IMR-90 (cell line): ENCODE measurements at regions not wholly inside any gene's neighbourhood (a gene's known extent, or its start where the extent isn't known, plus 50 kb on each side); places are given as distances from the start of the nearest gene placed in this dataset.

Experiments
- ATAC-seq: fragments of 200-7000 bp; cut with Tn5 transposase; 2 replicates; pipeline ENCODE4 v1.9.1; 2020; ENCODE audit warnings: low read depth, mild to moderate bottlenecking, moderate library complexity
- BruUV-seq: library from RNA; stranded (reverse); fragments of 400-500 nt; replicated peaks from 2 replicates; lab custom pipeline; 2021; lab: Mats Ljungman, UMichigan
- CTCF ChIA-PET: fragments of 300-600 bp; formaldehyde crosslinking; extraction: SDS; loops from one replicate; lab custom pipeline; 2021; ENCODE audit warnings: antibody characterized with exemption; lab: Yijun Ruan, JAX
- POLR2A ChIA-PET: fragments of 300-600 bp; sonication (Branson Sonifier 250); formaldehyde crosslinking; loops from one replicate; lab custom pipeline; 2022; ENCODE audit warnings: antibody characterized with exemption; ENCODE audit not compliant: unreplicated experiment; lab: Charles Lee
- DNase-seq: peaks from one replicate; pipeline ENCODE4 v3.0.0; 2013
- H2AFZ ChIP-seq: replicated peaks from 2 replicates; pipeline ENCODE3; 2013; ENCODE audit warnings: low read length, mild to moderate bottlenecking; ENCODE audit not compliant: poor library complexity
- H2AK5ac ChIP-seq: 2 replicates; pipeline ENCODE4 v1.6.1; 2013; ENCODE audit warnings: low read depth, low read length, inconsistent platforms
- H2AK9ac ChIP-seq: replicated peaks from 2 replicates; pipeline ENCODE3; 2013; ENCODE audit warnings: mild to moderate bottlenecking, low read depth, low read length, moderate library complexity; ENCODE audit not compliant: poor library complexity
- H2BK120ac ChIP-seq: 2 replicates; pipeline ENCODE4 v1.6.1; 2013; ENCODE audit warnings: low read depth, low read length, inconsistent platforms
- H2BK15ac ChIP-seq: 3 replicates; pipeline ENCODE4 v1.6.1; 2013; ENCODE audit warnings: low read depth, low read length, inconsistent platforms
- H2BK20ac ChIP-seq: 2 replicates; pipeline ENCODE4 v1.6.1; 2013; ENCODE audit warnings: low read depth, mild to moderate bottlenecking, inconsistent platforms, low read length, moderate library complexity
- H2BK5ac ChIP-seq: 2 replicates; pipeline ENCODE4 v1.6.1; 2013; ENCODE audit warnings: mild to moderate bottlenecking, low read depth, low read length, inconsistent platforms; ENCODE audit not compliant: poor library complexity, severe bottlenecking
- H3K14ac ChIP-seq: replicated peaks from 2 replicates; pipeline ENCODE4 v1.6.1; 2013; ENCODE audit warnings: low read depth, low read length, inconsistent platforms
- H3K18ac ChIP-seq: 2 replicates; pipeline ENCODE4 v1.6.1; 2013; ENCODE audit warnings: low read depth, low read length, control low read depth
- H3K23ac ChIP-seq: 2 replicates; pipeline ENCODE4 v1.6.1; 2013; ENCODE audit warnings: low read depth, low read length, inconsistent platforms
- H3K27ac ChIP-seq: 2 replicates; pipeline ENCODE4 v1.5.1; 2013; ENCODE audit warnings: mild to moderate bottlenecking, control low read depth, low read length; ENCODE audit not compliant: insufficient read depth
- H3K27me3 ChIP-seq: 2 replicates; pipeline ENCODE4 v1.6.1; 2013; ENCODE audit warnings: low read length; ENCODE audit not compliant: control insufficient read depth, insufficient read depth
- H3K36me3 ChIP-seq: 2 replicates; pipeline ENCODE4 v1.6.1; 2013; ENCODE audit warnings: low read length, mixed read lengths; ENCODE audit not compliant: control insufficient read depth, insufficient read depth
- H3K4ac ChIP-seq: 2 replicates; pipeline ENCODE4 v1.6.1; 2013; ENCODE audit warnings: low read depth, low read length, inconsistent platforms
- H3K4me1 ChIP-seq: 2 replicates; pipeline ENCODE4 v1.6.1; 2013; ENCODE audit warnings: low read length, mixed read lengths; ENCODE audit not compliant: control insufficient read depth, insufficient read depth
- H3K4me2 ChIP-seq: 2 replicates; pipeline ENCODE4 v1.6.1; 2013; ENCODE audit warnings: low read depth, mild to moderate bottlenecking, control low read depth, low read length, moderate library complexity
- H3K4me3 ChIP-seq: 2 replicates; pipeline ENCODE4 v1.5.1; 2013; ENCODE audit warnings: low read depth, mild to moderate bottlenecking, control low read depth, low read length, moderate library complexity; ENCODE audit not compliant: insufficient read depth
- H3K56ac ChIP-seq: 2 replicates; pipeline ENCODE4 v1.6.1; 2013; ENCODE audit warnings: low read length, inconsistent platforms; ENCODE audit not compliant: insufficient read depth; ENCODE audit errors: extremely low read depth
- H3K79me1 ChIP-seq, 2 experiments: 2 replicates each; pipeline ENCODE4 v1.6.1; 2013; ENCODE audit warnings: low read length in 2 of 2, inconsistent platforms in 1 of 2, low read depth in 1 of 2
- H3K9ac ChIP-seq: 2 replicates; pipeline ENCODE4 v1.6.1; 2013; ENCODE audit warnings: low read depth, low read length, control low read depth
- H3K9me1 ChIP-seq: 2 replicates; pipeline ENCODE4 v1.6.1; 2013; ENCODE audit warnings: low read length, inconsistent platforms; ENCODE audit not compliant: insufficient read depth
- H3K9me3 ChIP-seq: 2 replicates; pipeline ENCODE4 v1.6.1; 2013; ENCODE audit warnings: low read length; ENCODE audit not compliant: control insufficient read depth, insufficient read depth
- H4K20me1 ChIP-seq: 2 replicates; pipeline ENCODE4 v1.6.1; 2013; ENCODE audit warnings: low read length, inconsistent platforms; ENCODE audit not compliant: insufficient read depth
- H4K5ac ChIP-seq: 2 replicates; pipeline ENCODE4 v1.6.1; 2013; ENCODE audit warnings: mild to moderate bottlenecking, low read depth, low read length, control low read depth
- H4K8ac ChIP-seq, 2 experiments: 2 replicates each; pipeline ENCODE4 v1.6.1; 2013; ENCODE audit warnings: low read depth in 2 of 2, low read length in 2 of 2, control low read depth in 1 of 2, inconsistent platforms in 1 of 2
- H4K91ac ChIP-seq: 2 replicates; pipeline ENCODE4 v1.6.1; 2013; ENCODE audit warnings: low read depth, low read length, inconsistent platforms; ENCODE audit not compliant: insufficient read depth
- BHLHE40 ChIP-seq: fragments of 150-350 bp; IDR thresholded peaks from 2 replicates; pipeline ENCODE4 v1.6.1; 2016; ENCODE audit warnings: mild to moderate bottlenecking, low read depth, low read length
- CEBPB ChIP-seq: IDR thresholded peaks from 2 replicates; pipeline ENCODE4 v1.6.1; 2012; ENCODE audit warnings: low read depth, low read length, improper control_type of control experiment
- CHD1 ChIP-seq: IDR thresholded peaks from 2 replicates; pipeline ENCODE4 v1.6.1; 2012; ENCODE audit warnings: low read depth, low read length, improper control_type of control experiment
- CTCF ChIP-seq: conservative IDR thresholded peaks from 2 replicates; pipeline ENCODE4 v1.5.1; 2012; ENCODE audit warnings: mild to moderate bottlenecking, low read depth, low read length, improper control_type of control experiment
- ELK1 ChIP-seq: fragments of 150-350 bp; IDR thresholded peaks from 2 replicates; pipeline ENCODE4 v1.6.1; 2016; ENCODE audit warnings: low read depth, mild to moderate bottlenecking, low read length, moderate library complexity, borderline replicate concordance
- FOS ChIP-seq: fragments of 150-350 bp; IDR thresholded peaks from 2 replicates; pipeline ENCODE4 v1.6.1; 2016; ENCODE audit warnings: low read depth, low read length
- MAFK ChIP-seq: IDR thresholded peaks from 2 replicates; pipeline ENCODE4 v1.6.1; 2012; ENCODE audit warnings: low read depth, low read length, improper control_type of control experiment
- MAZ ChIP-seq: IDR thresholded peaks from 2 replicates; pipeline ENCODE4 v1.6.1; 2012; ENCODE audit warnings: low read depth, mild to moderate bottlenecking, low read length, improper control_type of control experiment, moderate library complexity, borderline replicate concordance
- MXI1 ChIP-seq: IDR thresholded peaks from 2 replicates; pipeline ENCODE4 v1.6.1; 2012; ENCODE audit warnings: low read depth, mild to moderate bottlenecking, low read length, moderate library complexity, borderline replicate concordance
- NFE2L2 ChIP-seq: fragments of 150-350 bp; IDR thresholded peaks from 2 replicates; pipeline ENCODE4 v1.6.1; 2016; ENCODE audit warnings: low read depth, mild to moderate bottlenecking, low read length
- POLR2A ChIP-seq: IDR thresholded peaks from 2 replicates; pipeline ENCODE4 v1.6.1; 2012; ENCODE audit warnings: mild to moderate bottlenecking, low read depth, low read length
- RAD21 ChIP-seq: IDR thresholded peaks from 2 replicates; pipeline ENCODE4 v1.6.1; 2012; ENCODE audit warnings: low read length, improper control_type of control experiment
- RCOR1 ChIP-seq: IDR thresholded peaks from 2 replicates; pipeline ENCODE4 v1.6.1; 2012; ENCODE audit warnings: mild to moderate bottlenecking, low read length, improper control_type of control experiment; ENCODE audit not compliant: insufficient replicate concordance
- RFX5 ChIP-seq: IDR thresholded peaks from 2 replicates; pipeline ENCODE4 v1.8.0; 2012; ENCODE audit warnings: low read depth, mild to moderate bottlenecking, low read length, moderate library complexity
- SMC3 ChIP-seq: fragments of 150-350 bp; IDR thresholded peaks from 2 replicates; pipeline ENCODE4 v1.6.1; 2016; ENCODE audit warnings: low read depth, mild to moderate bottlenecking, antibody characterized with exemption, low read length, moderate library complexity
- USF2 ChIP-seq: fragments of 150-350 bp; IDR thresholded peaks from 2 replicates; pipeline ENCODE4 v1.6.1; 2017; ENCODE audit warnings: mild to moderate bottlenecking, antibody characterized with exemption, low read length, low read depth
- WGBS, 2 experiments: methylation state at CpG; one replicate each; pipeline versions ENCODE4 v1.1.5 to v1.1.7; 2013; ENCODE audit warnings: missing lambda C conversion rate in 2 of 2; ENCODE audit not compliant: insufficient read length in 1 of 2; ENCODE audit errors: extremely low coverage in 2 of 2; 5-methylcytosine and 5-hydroxymethylcytosine counted together
- dilution Hi-C: fragments of 300-500 bp; cut with HindIII; formaldehyde crosslinking; loops from one replicate; pipeline ENCODE4 v1.14.3; 2018; ENCODE audit warnings: low sequenced_read_pairs; ENCODE audit not compliant: unreplicated experiment
- in situ Hi-C: fragments of 300-500 bp; cut with MboI; formaldehyde crosslinking; loops from 3 replicates; pipeline ENCODE4 v1.14.3; 2019; ENCODE audit warnings: low sequenced_read_pairs, inconsistent platforms, mixed read lengths
- intact Hi-C: fragments of 100-400 bp; cut with micrococcal nuclease; formaldehyde crosslinking; loops from 2 replicates; pipeline ENCODE4 v1.10.0; 2022

GRCh38 chr6:81843302-81843701 lies 90.8 kb upstream of the TENT5A start:
- Histone ChIP-seq H3K18ac (no peak overlapping the region), H2AK5ac (no peak overlapping the region), H3K4me3 (no peak overlapping the region), H2BK5ac (no peak overlapping the region), H3K9me1 (no peaks in the 10 kb centered on the region), H3K9ac (no peak overlapping the region), H3K27ac (no peak overlapping the region), H3K4ac (peak overlapping the region; percentile 20; the same call in 1 of the 2 replicates), H3K79me1 (no peaks in the 10 kb centered on the region), H3K14ac (no peak overlapping the region), H3K9me3 (no peaks in the 10 kb centered on the region), H4K5ac (no peak overlapping the region), H3K27me3 (no peaks in the 10 kb centered on the region), H3K4me1 (no peaks in the 10 kb centered on the region), H2AK9ac (no peak overlapping the region), H3K56ac (no peak overlapping the region), H2BK15ac (no peak overlapping the region), H2BK120ac (no peak overlapping the region), H4K20me1 (no peaks in the 10 kb centered on the region), H3K23ac (no peak overlapping the region), H3K36me3 (no peaks in the 10 kb centered on the region), H2AFZ (peak overlapping the region; percentile 26), H2BK20ac (no peak overlapping the region), H3K4me2 (no peak overlapping the region), H4K91ac (no peak overlapping the region), H4K8ac (no peak overlapping the region)
- TF ChIP-seq POLR2A, result no peak
- no peak for TF ChIP-seq RFX5
- no peak for TF ChIP-seq NFE2L2
- TF ChIP-seq MXI1, result no peak
- no peak for TF ChIP-seq CHD1
- no peak for TF ChIP-seq MAFK
- TF ChIP-seq FOS, result no peak
- no peak for TF ChIP-seq CTCF
- no peak for TF ChIP-seq CEBPB
- no peak for TF ChIP-seq RAD21
- no peak for TF ChIP-seq ELK1
- no peak for TF ChIP-seq BHLHE40
- no peak for TF ChIP-seq MAZ
- TF ChIP-seq SMC3, result no peak
- no peak for TF ChIP-seq RCOR1
- no peak for TF ChIP-seq USF2
- in situ Hi-C loops, result no loop called here
- CTCF ChIA-PET, result no interaction called here
- ATAC-seq (no peak), DNase-seq (no peak)
- dilution Hi-C loops, result no loop called here
- WGBS, 2 experiments, result no CpG with 5 or more reads among the region's 2 CpGs
- no TSS peak for BruUV-seq
- POLR2A ChIA-PET, result no interaction called here
- intact Hi-C loops, result no loop called here
